ENCODE measurements at regions not wholly inside any gene's neighbourhood (a gene's known extent, or its start where the extent isn't known, plus 50 kb on each side); places are given as distances from the start of the nearest gene placed in this dataset.

GRCh38 chr1:191662051-191662450, 496.2 kb upstream of the RGS18 start:
- ChIA-PET POLR2A (no interaction called here), CTCF (no interaction called here)
- DNase-seq: no peak
- no peak overlapping the region for H3K4me3 Mint-ChIP-seq
- no peaks in the 10 kb centered on the region for H3K4me1 Mint-ChIP-seq
- no peaks in the 10 kb centered on the region for H3K36me3 Mint-ChIP-seq (ENCODE audit: low read depth)
- peaks cover 2% of the 10 kb centered on the region for H3K9me3 Mint-ChIP-seq
- no peak overlapping the region for H3K27ac Mint-ChIP-seq
- H3K27me3 Mint-ChIP-seq: no peaks in the 10 kb centered on the region

- Mint-ChIP-seq H3K4me1 (no peaks in the 10 kb centered on the region), H3K9me3 (peaks cover 2% of the 10 kb centered on the region), H3K4me3 (no peak overlapping the region), H3K27ac (no peak overlapping the region), H3K36me3 (ENCODE audit: low read depth) (no peaks in the 10 kb centered on the region), H3K27me3 (no peaks in the 10 kb centered on the region)
- ChIA-PET CTCF (no interaction called here), POLR2A (no interaction called here)
- DNase-seq: no peak
Measured at GRCh38 chr1:191662746-191663145, 495.5 kb upstream of the RGS18 start.

GRCh38 chr1:191668525-191668924, 489.7 kb upstream of the RGS18 start:
- CTCF ChIA-PET: no interaction called here
- DNase-seq: no peak
- H3K9me3 Mint-ChIP-seq: no peaks in the 10 kb centered on the region
- no peaks in the 10 kb centered on the region for H3K4me1 Mint-ChIP-seq
- H3K27ac Mint-ChIP-seq: no peak overlapping the region
- H3K27me3 Mint-ChIP-seq: no peaks in the 10 kb centered on the region
- POLR2A ChIA-PET: no interaction called here
- H3K4me3 Mint-ChIP-seq: no peak overlapping the region
- no peaks in the 10 kb centered on the region for H3K36me3 Mint-ChIP-seq (ENCODE audit: low read depth)

- H3K9me3 Mint-ChIP-seq: no peaks in the 10 kb centered on the region
- H3K36me3 Mint-ChIP-seq (ENCODE audit: low read depth): no peaks in the 10 kb centered on the region
- no peak for DNase-seq
- H3K4me1 Mint-ChIP-seq: no peaks in the 10 kb centered on the region
- H3K27ac Mint-ChIP-seq: no peak overlapping the region
- ChIA-PET CTCF (no interaction called here), POLR2A (no interaction called here)
- no peaks in the 10 kb centered on the region for H3K27me3 Mint-ChIP-seq
- H3K4me3 Mint-ChIP-seq: no peak overlapping the region
Measured at GRCh38 chr1:191669629-191670028, 488.6 kb upstream of the RGS18 start.

- no peak overlapping the region for H3K4me3 Mint-ChIP-seq
- H3K27ac Mint-ChIP-seq: no peak overlapping the region
- POLR2A ChIA-PET: no interaction called here
- no peaks in the 10 kb centered on the region for H3K27me3 Mint-ChIP-seq
- no peaks in the 10 kb centered on the region for H3K4me1 Mint-ChIP-seq
- DNase-seq: no peak
- no peaks in the 10 kb centered on the region for H3K36me3 Mint-ChIP-seq (ENCODE audit: low read depth)
- CTCF ChIA-PET: no interaction called here
- no peaks in the 10 kb centered on the region for H3K9me3 Mint-ChIP-seq
Measured at GRCh38 chr1:191671236-191671635, 487.0 kb upstream of the RGS18 start.

- Mint-ChIP-seq H3K4me1 (no peaks in the 10 kb centered on the region), H3K27ac (no peak overlapping the region), H3K27me3 (no peaks in the 10 kb centered on the region), H3K9me3 (no peaks in the 10 kb centered on the region), H3K4me3 (no peak overlapping the region), H3K36me3 (ENCODE audit: low read depth) (no peaks in the 10 kb centered on the region)
- CTCF ChIA-PET: no interaction called here
- DNase-seq: no peak
- POLR2A ChIA-PET: no interaction called here
Measured at GRCh38 chr1:191674626-191675179, 483.6 kb upstream of the RGS18 start.

GRCh38 chr1:191675856-191676783, 482.1 kb upstream of the RGS18 start:
- H3K9me3 Mint-ChIP-seq: peaks cover 3% of the 10 kb centered on the region
- H3K36me3 Mint-ChIP-seq (ENCODE audit: low read depth): no peaks in the 10 kb centered on the region
- CTCF ChIA-PET: no interaction called here
- POLR2A ChIA-PET: no interaction called here
- H3K4me1 Mint-ChIP-seq: no peaks in the 10 kb centered on the region
- H3K4me3 Mint-ChIP-seq: no peak overlapping the region
- H3K27ac Mint-ChIP-seq: no peak overlapping the region
- H3K27me3 Mint-ChIP-seq: no peaks in the 10 kb centered on the region
- DNase-seq: no peak

- Mint-ChIP-seq H3K4me3 (no peak overlapping the region), H3K4me1 (no peaks in the 10 kb centered on the region), H3K27ac (no peak overlapping the region), H3K9me3 (no peaks in the 10 kb centered on the region), H3K27me3 (no peaks in the 10 kb centered on the region), H3K36me3 (ENCODE audit: low read depth) (no peaks in the 10 kb centered on the region)
- CTCF ChIA-PET: no interaction called here
- DNase-seq: no peak
- POLR2A ChIA-PET: no interaction called here
Measured at GRCh38 chr1:191685669-191686068, 472.6 kb upstream of the RGS18 start.

- Mint-ChIP-seq H3K9me3 (no peaks in the 10 kb centered on the region), H3K36me3 (ENCODE audit: low read depth) (no peaks in the 10 kb centered on the region), H3K4me3 (no peak overlapping the region), H3K27ac (no peak overlapping the region), H3K27me3 (no peaks in the 10 kb centered on the region), H3K4me1 (no peaks in the 10 kb centered on the region)
- ChIA-PET POLR2A (no interaction called here), CTCF (no interaction called here)
- DNase-seq: no peak
Measured at GRCh38 chr1:191687721-191688120, 470.5 kb upstream of the RGS18 start.

- Mint-ChIP-seq H3K36me3 (ENCODE audit: low read depth) (no peaks in the 10 kb centered on the region), H3K4me3 (no peak overlapping the region), H3K27me3 (no peaks in the 10 kb centered on the region), H3K9me3 (peaks cover 3% of the 10 kb centered on the region), H3K4me1 (peaks cover 3% of the 10 kb centered on the region), H3K27ac (no peak overlapping the region)
- ChIA-PET POLR2A (no interaction called here), CTCF (no interaction called here)
- no peak for DNase-seq
Measured at GRCh38 chr1:191690931-191691330, 467.3 kb upstream of the RGS18 start.

GRCh38 chr1:191693797-191694196, 464.5 kb upstream of the RGS18 start:
- CTCF ChIA-PET: no interaction called here
- Mint-ChIP-seq H3K4me3 (no peak overlapping the region), H3K9me3 (peaks cover 9% of the 10 kb centered on the region), H3K27me3 (no peaks in the 10 kb centered on the region), H3K36me3 (ENCODE audit: low read depth) (no peaks in the 10 kb centered on the region), H3K4me1 (peaks cover 7% of the 10 kb centered on the region), H3K27ac (no peak overlapping the region)
- POLR2A ChIA-PET: no interaction called here
- no peak for DNase-seq

GRCh38 chr1:191695865-191696264, 462.4 kb upstream of the RGS18 start:
- H3K27ac Mint-ChIP-seq: no peak overlapping the region
- H3K4me3 Mint-ChIP-seq: no peak overlapping the region
- peaks cover 9% of the 10 kb centered on the region for H3K9me3 Mint-ChIP-seq
- ChIA-PET CTCF (no interaction called here), POLR2A (no interaction called here)
- peaks cover 7% of the 10 kb centered on the region for H3K4me1 Mint-ChIP-seq
- no peak for DNase-seq
- no peaks in the 10 kb centered on the region for H3K27me3 Mint-ChIP-seq
- H3K36me3 Mint-ChIP-seq (ENCODE audit: low read depth): no peaks in the 10 kb centered on the region

- H3K9me3 Mint-ChIP-seq: peaks cover 9% of the 10 kb centered on the region
- H3K36me3 Mint-ChIP-seq (ENCODE audit: low read depth): no peaks in the 10 kb centered on the region
- CTCF ChIA-PET: no interaction called here
- H3K27me3 Mint-ChIP-seq: no peaks in the 10 kb centered on the region
- POLR2A ChIA-PET: no interaction called here
- H3K4me1 Mint-ChIP-seq: peaks cover 7% of the 10 kb centered on the region
- no peak overlapping the region for H3K4me3 Mint-ChIP-seq
- H3K27ac Mint-ChIP-seq: no peak overlapping the region
- DNase-seq: no peak
Measured at GRCh38 chr1:191696354-191696753, 461.9 kb upstream of the RGS18 start.

GRCh38 chr1:191697556-191697955, 460.7 kb upstream of the RGS18 start:
- Mint-ChIP-seq H3K4me1 (peaks cover 7% of the 10 kb centered on the region), H3K27ac (no peak overlapping the region), H3K9me3 (peaks cover 9% of the 10 kb centered on the region), H3K36me3 (ENCODE audit: low read depth) (no peaks in the 10 kb centered on the region), H3K27me3 (no peaks in the 10 kb centered on the region), H3K4me3 (no peak overlapping the region)
- ChIA-PET POLR2A (no interaction called here), CTCF (no interaction called here)
- DNase-seq: no peak
